ENCODE measurements at regions not wholly inside any gene's neighbourhood (a gene's known extent, or its start where the extent isn't known, plus 50 kb on each side); places are given as distances from the start of the nearest gene placed in this dataset.

- ChIA-PET CTCF (no interaction called here), POLR2A (no interaction called here)
- no peak for TF ChIP-seq CTCF (IDR thresholded peaks at IDR 0.05; ENCODE audit: insufficient read depth, low read length, missing control alignments)
- H3K4me3 ChIP-seq (ENCODE audit: low read depth, low read length): no peak overlapping the region
- DNase-seq (ENCODE audit: low read depth, low spot score): no peak
Observed at GRCh38 chr20:48535556-48535955, 292.2 kb downstream of the PREX1 start.

- CTCF ChIA-PET: no interaction called here
- H3K4me3 ChIP-seq (ENCODE audit: low read depth, low read length): no peak overlapping the region
- no peak for DNase-seq (ENCODE audit: low read depth, low spot score)
- no peak for TF ChIP-seq CTCF (IDR thresholded peaks at IDR 0.05; ENCODE audit: insufficient read depth, low read length, missing control alignments)
- POLR2A ChIA-PET: no interaction called here
Observed at GRCh38 chr20:48532028-48532427, 295.8 kb downstream of the PREX1 start.

- H3K4me3 ChIP-seq (ENCODE audit: low read depth, low read length): no peak overlapping the region
- POLR2A ChIA-PET: no interaction called here
- no peak for TF ChIP-seq CTCF (IDR thresholded peaks at IDR 0.05; ENCODE audit: insufficient read depth, low read length, missing control alignments)
- CTCF ChIA-PET: no interaction called here
- DNase-seq (ENCODE audit: low read depth, low spot score): no peak
Observed at GRCh38 chr20:48531505-48531904, 296.3 kb downstream of the PREX1 start.

- ChIA-PET POLR2A (no interaction called here), CTCF (no interaction called here)
- no peak for DNase-seq (ENCODE audit: low read depth, low spot score)
- H3K4me3 ChIP-seq (ENCODE audit: low read depth, low read length): no peak overlapping the region
- TF ChIP-seq CTCF (IDR thresholded peaks at IDR 0.05; ENCODE audit: insufficient read depth, low read length, missing control alignments): no peak
Observed at GRCh38 chr20:48530957-48531356, 296.8 kb downstream of the PREX1 start.

GRCh38 chr20:48528346-48528745, 299.5 kb downstream of the PREX1 start:
- POLR2A ChIA-PET: no interaction called here
- CTCF ChIA-PET: interaction anchor here (1.1 kb wide), 1 partner anchor 10 kb away, joined by 3 read pairs; no protein-coding TSS in a partner anchor
- TF ChIP-seq CTCF (IDR thresholded peaks at IDR 0.05; ENCODE audit: insufficient read depth, low read length, missing control alignments): no peak
- no peak overlapping the region for H3K4me3 ChIP-seq (ENCODE audit: low read depth, low read length)
- no peak for DNase-seq (ENCODE audit: low read depth, low spot score)

- no peak overlapping the region for H3K4me3 ChIP-seq (ENCODE audit: low read depth, low read length)
- no peak for TF ChIP-seq CTCF (IDR thresholded peaks at IDR 0.05; ENCODE audit: insufficient read depth, low read length, missing control alignments)
- CTCF ChIA-PET: interaction anchor here (1.1 kb wide), 1 partner anchor 11 kb away, joined by 3 read pairs; no protein-coding TSS in a partner anchor
- DNase-seq (ENCODE audit: low read depth, low spot score): no peak
- POLR2A ChIA-PET: no interaction called here
Observed at GRCh38 chr20:48527771-48528170, 300.0 kb downstream of the PREX1 start.

Measured in AG04449 (cell line).